ENCODE measurements at regions not wholly inside any gene's neighbourhood (a gene's known extent, or its start where the extent isn't known, plus 50 kb on each side); places are given as distances from the start of the nearest gene placed in this dataset.

DNA sequence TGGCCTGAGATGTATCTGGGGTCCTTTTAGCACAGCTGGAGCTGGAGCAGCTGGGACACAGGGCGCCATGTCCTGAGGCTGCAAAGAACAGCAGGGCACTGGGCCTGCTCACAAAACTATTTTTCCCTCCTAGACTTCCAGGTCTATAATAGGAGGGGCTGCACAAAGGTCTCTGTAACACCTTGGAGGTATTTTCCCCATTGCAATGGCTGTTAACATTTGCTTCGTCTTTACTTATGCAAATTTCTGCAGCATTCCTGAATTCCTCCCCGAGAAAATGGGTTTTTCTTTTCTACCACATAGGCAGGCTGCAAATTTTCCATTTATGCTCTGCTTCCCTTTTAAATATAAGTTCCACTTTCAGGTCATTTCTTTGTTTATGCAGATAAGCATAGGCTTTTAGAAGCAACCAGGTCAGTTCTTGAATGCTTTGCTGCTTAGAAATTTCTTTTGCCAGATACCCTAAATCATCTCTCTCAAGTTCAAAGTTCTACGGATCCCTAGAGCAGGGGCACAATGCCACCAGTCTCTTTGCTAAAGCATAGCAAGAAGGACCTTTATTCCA lies 130.8 kb downstream of the PCSK1 start:
- CTCF ChIA-PET = no interaction called here
- Histone ChIP-seq H3K9me3 (no peaks in the 10 kb centered on the region), H3K4me3 (ENCODE audit: low read depth in 2 of 2, low read length in 1 of 2) (no peak overlapping the region), H3K27ac (ENCODE audit: low read depth in 2 of 2, low read length in 1 of 2) (no peak overlapping the region), H2AFZ (ENCODE audit: low read depth) (no peak overlapping the region), H3F3A (replicated peaks; ENCODE audit: insufficient read depth) (peaks cover under 1% of the 10 kb centered on the region), H4K20me1 (ENCODE audit: insufficient read depth) (no peaks in the 10 kb centered on the region), H3K9ac (no peak overlapping the region), H3K27me3 (ENCODE audit: insufficient read depth) (no peaks in the 10 kb centered on the region), H3K9me2 (no peaks in the 10 kb centered on the region), H3K4me2 (no peak overlapping the region), H3K36me3 (replicated peaks in 1 of 2; ENCODE audit: control insufficient read depth in 1 of 2, insufficient read depth in 2 of 2, low read length in 1 of 2) (peaks cover 0 to 5% of the 10 kb centered on the region in 2 experiments), H3K4me1 (ENCODE audit: control insufficient read depth in 1 of 2, insufficient read depth in 2 of 2, low read depth in 1 of 2, low read length in 1 of 2) (peaks cover 0 to 8% of the 10 kb centered on the region in 2 experiments; a peak in 2 of 4 replicates), H3K79me2 (ENCODE audit: insufficient read depth) (no peaks in the 10 kb centered on the region)
- 73% methylated on average over 3 of the region's 4 CpGs for WGBS (ENCODE audit: low lambda C conversion rate)
- no peak for DNase-seq
- TF ChIP-seq, protein P1, sequence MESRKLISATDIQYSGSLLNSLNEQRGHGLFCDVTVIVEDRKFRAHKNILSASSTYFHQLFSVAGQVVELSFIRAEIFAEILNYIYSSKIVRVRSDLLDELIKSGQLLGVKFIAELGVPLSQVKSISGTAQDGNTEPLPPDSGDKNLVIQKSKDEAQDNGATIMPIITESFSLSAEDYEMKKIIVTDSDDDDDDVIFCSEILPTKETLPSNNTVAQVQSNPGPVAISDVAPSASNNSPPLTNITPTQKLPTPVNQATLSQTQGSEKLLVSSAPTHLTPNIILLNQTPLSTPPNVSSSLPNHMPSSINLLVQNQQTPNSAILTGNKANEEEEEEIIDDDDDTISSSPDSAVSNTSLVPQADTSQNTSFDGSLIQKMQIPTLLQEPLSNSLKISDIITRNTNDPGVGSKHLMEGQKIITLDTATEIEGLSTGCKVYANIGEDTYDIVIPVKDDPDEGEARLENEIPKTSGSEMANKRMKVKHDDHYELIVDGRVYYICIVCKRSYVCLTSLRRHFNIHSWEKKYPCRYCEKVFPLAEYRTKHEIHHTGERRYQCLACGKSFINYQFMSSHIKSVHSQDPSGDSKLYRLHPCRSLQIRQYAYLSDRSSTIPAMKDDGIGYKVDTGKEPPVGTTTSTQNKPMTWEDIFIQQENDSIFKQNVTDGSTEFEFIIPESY (IDR thresholded peaks at IDR 0.05; ENCODE audit: borderline replicate concordance, low read depth) = no peak
- TF ChIP-seq ELF1 (IDR thresholded peaks at IDR 0.05) = no peak
- TF ChIP-seq MXI1 (IDR thresholded peaks at IDR 0.05; ENCODE audit: low read depth, low read length) = no peak
- no peak for TF ChIP-seq EZH2phosphoT487 (IDR thresholded peaks at IDR 0.05; ENCODE audit: borderline replicate concordance, low read depth)
- no peak for TF ChIP-seq NRF1 (IDR thresholded peaks at IDR 0.05; ENCODE audit: low read depth, low read length)
- no peak for TF ChIP-seq YY1 (IDR thresholded peaks at IDR 0.05; ENCODE audit: low read depth)
- TF ChIP-seq, protein P2, sequence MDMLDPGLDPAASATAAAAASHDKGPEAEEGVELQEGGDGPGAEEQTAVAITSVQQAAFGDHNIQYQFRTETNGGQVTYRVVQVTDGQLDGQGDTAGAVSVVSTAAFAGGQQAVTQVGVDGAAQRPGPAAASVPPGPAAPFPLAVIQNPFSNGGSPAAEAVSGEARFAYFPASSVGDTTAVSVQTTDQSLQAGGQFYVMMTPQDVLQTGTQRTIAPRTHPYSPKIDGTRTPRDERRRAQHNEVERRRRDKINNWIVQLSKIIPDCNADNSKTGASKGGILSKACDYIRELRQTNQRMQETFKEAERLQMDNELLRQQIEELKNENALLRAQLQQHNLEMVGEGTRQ (IDR thresholded peaks at IDR 0.05; ENCODE audit: borderline replicate concordance, low read depth, low read length) = no peak
- no peak for TF ChIP-seq POLR2AphosphoS5 (IDR thresholded peaks at IDR 0.05; ENCODE audit: low read depth, low read length)
- POLR2A ChIA-PET = no interaction called here

- no peak overlapping the region for H2AFZ ChIP-seq (ENCODE audit: low read depth)
- ChIA-PET POLR2A (no interaction called here), CTCF (no interaction called here)
- no peak overlapping the region for H3K4me2 ChIP-seq
- TF ChIP-seq RAD21 (IDR thresholded peaks at IDR 0.05; ENCODE audit: low read length) = no peak
- TF ChIP-seq, protein P1 (IDR thresholded peaks at IDR 0.05; ENCODE audit: borderline replicate concordance, low read depth) = no peak
- no peak for TF ChIP-seq FOXM1 (IDR thresholded peaks at IDR 0.05; ENCODE audit: low read depth)
- no peak for TF ChIP-seq REST (IDR thresholded peaks at IDR 0.05; ENCODE audit: low read depth, low read length)
- no peak for TF ChIP-seq SIN3A (IDR thresholded peaks at IDR 0.05; ENCODE audit: borderline replicate concordance, low read depth, low read length)
- no peak for TF ChIP-seq RCOR1 (IDR thresholded peaks at IDR 0.05; ENCODE audit: low read length)
- TF ChIP-seq, protein P2 (IDR thresholded peaks at IDR 0.05; ENCODE audit: borderline replicate concordance, low read depth, low read length) = no peak
- DNase-seq = no peak
- H3K4me1 ChIP-seq (ENCODE audit: control insufficient read depth in 1 of 2, insufficient read depth in 2 of 2, low read depth in 1 of 2, low read length in 1 of 2) = peaks cover 0 to 11% of the 10 kb centered on the region in 2 experiments; a peak in 2 of 4 replicates
- no peak overlapping the region for H3K4me3 ChIP-seq (ENCODE audit: low read depth in 2 of 2, low read length in 1 of 2)
- H3K36me3 ChIP-seq (replicated peaks in 1 of 2; ENCODE audit: control insufficient read depth in 1 of 2, insufficient read depth in 2 of 2, low read length in 1 of 2) = peaks cover 0 to 5% of the 10 kb centered on the region in 2 experiments
- no peak overlapping the region for H3K9ac ChIP-seq
- peaks cover 4% of the 10 kb centered on the region for H3F3A ChIP-seq (replicated peaks; ENCODE audit: insufficient read depth)
- H3K9me3 ChIP-seq = no peaks in the 10 kb centered on the region
- H3K9me2 ChIP-seq = no peaks in the 10 kb centered on the region
- H4K20me1 ChIP-seq (ENCODE audit: insufficient read depth) = no peaks in the 10 kb centered on the region
- no peaks in the 10 kb centered on the region for H3K79me2 ChIP-seq (ENCODE audit: insufficient read depth)
- no peaks in the 10 kb centered on the region for H3K27me3 ChIP-seq (ENCODE audit: insufficient read depth)
- no peak overlapping the region for H3K27ac ChIP-seq (ENCODE audit: low read depth in 2 of 2, low read length in 1 of 2)
These were observed 132.1 kb downstream of the PCSK1 start for GRCh38 chr5:96300976-96301375.

All from SK-N-SH (cell line).